ENCODE measurements at regions not wholly inside any gene's neighbourhood (a gene's known extent, or its start where the extent isn't known, plus 50 kb on each side); places are given as distances from the start of the nearest gene placed in this dataset.
A peak's percentile ranks its signal among the peaks of the same experiment; 100 is the strongest.
"Not testable (repeated sequence)": the region's sequence is repeated elsewhere in the genome, so short reads cannot be mapped to it uniquely, and the experiment has no call there.

GRCh38 chr11:45000918-45001317, 50.2 kb upstream of the TP53I11 start:
- no peak for DNase-seq

GRCh38 chr11:45001466-45002165, 50.9 kb upstream of the TP53I11 start:
- no peak for DNase-seq

- no peak for DNase-seq
These were observed 54.4 kb upstream of the TP53I11 start for GRCh38 chr11:45005106-45005505.

GRCh38 chr11:45007011-45007410, 56.3 kb upstream of the TP53I11 start:
- no peak for DNase-seq

GRCh38 chr11:45015983-45016382, 65.3 kb upstream of the TP53I11 start:
- DNase-seq = not testable (repeated sequence)

- DNase-seq = not testable (repeated sequence)
These were observed 65.8 kb upstream of the TP53I11 start for GRCh38 chr11:45016446-45016845.

- no peak for DNase-seq
These were observed 66.6 kb upstream of the TP53I11 start for GRCh38 chr11:45017329-45017728.

GRCh38 chr11:45021001-45021400, 70.3 kb upstream of the TP53I11 start:
- DNase-seq = no peak

- DNase-seq = peak; percentile 33
These were observed 71.0 kb upstream of the TP53I11 start for GRCh38 chr11:45021692-45022141.

GRCh38 chr11:45022294-45023064, 71.8 kb upstream of the TP53I11 start:
- no peak for DNase-seq

- no peak for DNase-seq
These were observed 72.3 kb upstream of the TP53I11 start for GRCh38 chr11:45023065-45023365.

GRCh38 chr11:45024316-45024715, 73.6 kb upstream of the TP53I11 start:
- no peak for DNase-seq

GRCh38 chr11:45024846-45025588, 74.3 kb upstream of the TP53I11 start:
- no peak for DNase-seq

- DNase-seq = no peak
These were observed 75.2 kb upstream of the TP53I11 start for GRCh38 chr11:45025716-45026492.

GRCh38 chr11:45026835-45027234, 76.2 kb upstream of the TP53I11 start:
- no peak for DNase-seq

- no peak for DNase-seq
These were observed 76.6 kb upstream of the TP53I11 start for GRCh38 chr11:45027312-45027711.

- no peak for DNase-seq
These were observed 78.4 kb upstream of the TP53I11 start for GRCh38 chr11:45028911-45029682.

GRCh38 chr11:45030778-45031177, 80.1 kb upstream of the TP53I11 start:
- no peak for DNase-seq

GRCh38 chr11:45031912-45032519, 81.3 kb upstream of the TP53I11 start:
- no peak for DNase-seq

GRCh38 chr11:45035413-45035812, 84.7 kb upstream of the TP53I11 start:
- DNase-seq = no peak

GRCh38 chr11:45036010-45036409, 85.3 kb upstream of the TP53I11 start:
- no peak for DNase-seq

- DNase-seq = no peak
These were observed 86.0 kb upstream of the TP53I11 start for GRCh38 chr11:45036733-45037132.

Measured in DMS79 (cell line).